ENCODE measurements at regions not wholly inside any gene's neighbourhood (a gene's known extent, or its start where the extent isn't known, plus 50 kb on each side); places are given as distances from the start of the nearest gene placed in this dataset.

DNA sequence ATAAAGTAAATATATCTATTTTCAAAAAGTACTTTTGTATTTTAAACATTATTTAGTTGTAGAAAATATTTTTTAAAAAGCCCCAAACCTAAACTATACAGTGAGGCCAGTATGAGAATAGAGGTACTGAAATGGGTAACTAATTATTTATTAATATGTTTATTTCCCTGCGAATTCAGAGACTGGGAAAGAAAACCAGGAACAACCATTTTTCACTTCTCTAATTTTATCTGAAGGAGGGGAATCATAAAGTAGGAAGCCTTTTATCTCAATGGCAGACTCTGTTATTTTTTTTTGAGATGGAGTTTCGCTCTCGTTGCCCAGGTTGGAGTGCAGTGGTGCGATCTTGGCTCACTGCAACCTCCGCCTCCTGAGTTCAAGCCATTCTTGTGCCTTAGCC lies 63.6 kb upstream of the TRAK1 start:
- TF ChIP-seq, protein P1, sequence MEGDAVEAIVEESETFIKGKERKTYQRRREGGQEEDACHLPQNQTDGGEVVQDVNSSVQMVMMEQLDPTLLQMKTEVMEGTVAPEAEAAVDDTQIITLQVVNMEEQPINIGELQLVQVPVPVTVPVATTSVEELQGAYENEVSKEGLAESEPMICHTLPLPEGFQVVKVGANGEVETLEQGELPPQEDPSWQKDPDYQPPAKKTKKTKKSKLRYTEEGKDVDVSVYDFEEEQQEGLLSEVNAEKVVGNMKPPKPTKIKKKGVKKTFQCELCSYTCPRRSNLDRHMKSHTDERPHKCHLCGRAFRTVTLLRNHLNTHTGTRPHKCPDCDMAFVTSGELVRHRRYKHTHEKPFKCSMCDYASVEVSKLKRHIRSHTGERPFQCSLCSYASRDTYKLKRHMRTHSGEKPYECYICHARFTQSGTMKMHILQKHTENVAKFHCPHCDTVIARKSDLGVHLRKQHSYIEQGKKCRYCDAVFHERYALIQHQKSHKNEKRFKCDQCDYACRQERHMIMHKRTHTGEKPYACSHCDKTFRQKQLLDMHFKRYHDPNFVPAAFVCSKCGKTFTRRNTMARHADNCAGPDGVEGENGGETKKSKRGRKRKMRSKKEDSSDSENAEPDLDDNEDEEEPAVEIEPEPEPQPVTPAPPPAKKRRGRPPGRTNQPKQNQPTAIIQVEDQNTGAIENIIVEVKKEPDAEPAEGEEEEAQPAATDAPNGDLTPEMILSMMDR (IDR thresholded peaks at IDR 0.05) = no peak
- TF ChIP-seq EZH2 (IDR thresholded peaks at IDR 0.05) (no peak), EZH2phosphoT487 (IDR thresholded peaks at IDR 0.05) (no peak)
